ENCODE measurements at regions not wholly inside any gene's neighbourhood (a gene's known extent, or its start where the extent isn't known, plus 50 kb on each side); places are given as distances from the start of the nearest gene placed in this dataset.

DNA sequence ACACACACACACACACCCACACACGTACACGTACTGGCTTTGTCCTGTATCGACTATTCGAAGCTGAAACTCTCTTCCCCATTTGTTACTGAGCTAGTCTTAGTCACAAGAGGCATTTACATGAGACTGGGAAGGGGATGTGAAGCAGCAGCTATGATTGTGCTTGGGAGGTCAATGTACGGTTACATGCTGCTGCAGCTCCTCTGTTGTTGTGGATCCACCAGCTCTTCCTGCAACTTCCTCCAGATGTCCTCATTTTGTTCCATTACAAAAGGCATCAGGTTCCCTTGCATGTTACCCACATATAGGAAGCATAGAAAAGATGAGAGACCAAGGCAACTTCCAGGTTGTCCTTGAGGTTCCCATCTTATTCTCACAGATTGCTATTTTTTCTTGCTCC lies 612.4 kb upstream of the IMPG1 start:
- no peak for DNase-seq
- in situ Hi-C loops (cut with HindIII; ENCODE audit: low pct_ligation_motif_present, low pct_unique_long_range_greater_than_20kb, low sequenced_read_pairs): no loop called here

DNA sequence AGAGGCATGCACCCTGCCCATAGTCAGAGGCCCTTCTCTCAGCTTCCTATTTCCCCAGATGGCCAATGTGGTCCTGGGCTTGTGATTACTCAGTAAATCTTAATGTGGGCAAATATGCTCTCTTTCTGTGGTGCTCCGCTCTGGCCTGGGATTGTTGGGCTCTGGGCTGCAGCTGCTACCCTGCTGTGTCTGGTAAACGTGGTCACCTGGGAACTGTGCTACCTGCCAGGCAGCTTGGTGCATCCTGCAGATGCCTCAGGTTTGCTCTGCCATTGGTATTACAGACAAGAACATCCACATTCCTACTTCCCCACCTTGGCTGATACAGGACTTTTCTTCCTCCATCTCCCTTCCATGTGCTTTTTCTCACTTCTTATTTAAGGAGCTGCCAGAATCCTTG lies 611.5 kb upstream of the IMPG1 start:
- DNase-seq: no peak
- in situ Hi-C loops (cut with HindIII; ENCODE audit: low pct_ligation_motif_present, low pct_unique_long_range_greater_than_20kb, low sequenced_read_pairs): no loop called here

DNA sequence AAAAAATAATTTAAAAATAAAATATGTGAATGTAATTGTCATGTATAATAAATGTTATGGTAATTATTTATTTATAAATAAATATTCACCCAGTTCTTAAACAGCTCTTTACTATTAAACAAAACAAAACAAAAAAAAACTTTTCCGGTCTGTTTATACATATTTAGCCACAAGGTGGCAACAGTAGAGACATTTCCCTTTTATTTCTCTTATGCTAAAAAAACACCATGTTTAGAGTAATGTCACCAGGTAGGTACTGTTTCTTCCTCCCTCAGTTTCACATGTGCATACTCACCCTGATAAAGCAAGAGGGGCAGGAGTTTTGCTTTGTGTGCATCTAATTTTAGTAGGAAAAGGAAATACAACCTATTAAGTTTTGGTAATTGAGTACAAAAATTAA lies 610.4 kb upstream of the IMPG1 start:
- DNase-seq: peak; percentile 25
- in situ Hi-C loops (cut with HindIII; ENCODE audit: low pct_ligation_motif_present, low pct_unique_long_range_greater_than_20kb, low sequenced_read_pairs): no loop called here

DNA sequence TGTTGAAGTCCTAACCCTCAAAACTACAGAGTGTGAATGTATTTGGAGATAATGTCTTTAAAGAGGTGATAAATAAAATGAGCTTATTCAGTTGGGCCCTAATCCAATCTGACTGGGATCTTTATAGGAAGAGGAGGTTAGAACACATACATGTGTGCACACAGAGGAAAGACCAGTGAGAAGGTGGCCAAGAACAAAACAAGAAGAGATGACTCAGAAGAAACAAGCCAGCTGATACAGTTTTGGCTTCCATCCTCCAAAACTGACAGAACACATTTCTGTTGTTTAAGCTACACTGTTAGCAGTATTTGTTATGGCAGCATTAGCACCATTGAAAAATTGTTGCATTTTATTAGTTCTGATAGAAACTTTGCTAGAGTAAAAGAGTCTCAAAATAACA lies 609.3 kb upstream of the IMPG1 start:
- DNase-seq: no peak
- in situ Hi-C loops (cut with HindIII; ENCODE audit: low pct_ligation_motif_present, low pct_unique_long_range_greater_than_20kb, low sequenced_read_pairs): no loop called here

DNA sequence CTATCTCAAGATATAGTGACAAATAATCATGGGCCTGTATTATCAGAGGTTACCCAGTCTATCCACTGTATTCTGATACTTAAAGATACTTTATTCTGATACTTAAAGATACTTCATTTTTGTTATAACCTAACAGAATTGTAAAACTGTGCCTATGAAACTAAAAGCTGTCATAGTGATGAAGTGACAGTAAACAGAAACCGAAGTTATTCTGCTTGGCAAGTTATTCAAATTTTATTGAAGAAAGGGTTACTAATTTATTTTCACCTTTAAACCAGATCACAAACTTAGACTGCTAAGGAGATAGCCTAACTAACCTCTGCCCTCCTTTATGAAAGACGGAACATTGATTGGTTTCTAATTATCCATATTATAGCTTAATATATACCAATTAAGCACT lies 604.6 kb upstream of the IMPG1 start:
- in situ Hi-C loops (cut with HindIII; ENCODE audit: low pct_ligation_motif_present, low pct_unique_long_range_greater_than_20kb, low sequenced_read_pairs): no loop called here
- no peak for DNase-seq

DNA sequence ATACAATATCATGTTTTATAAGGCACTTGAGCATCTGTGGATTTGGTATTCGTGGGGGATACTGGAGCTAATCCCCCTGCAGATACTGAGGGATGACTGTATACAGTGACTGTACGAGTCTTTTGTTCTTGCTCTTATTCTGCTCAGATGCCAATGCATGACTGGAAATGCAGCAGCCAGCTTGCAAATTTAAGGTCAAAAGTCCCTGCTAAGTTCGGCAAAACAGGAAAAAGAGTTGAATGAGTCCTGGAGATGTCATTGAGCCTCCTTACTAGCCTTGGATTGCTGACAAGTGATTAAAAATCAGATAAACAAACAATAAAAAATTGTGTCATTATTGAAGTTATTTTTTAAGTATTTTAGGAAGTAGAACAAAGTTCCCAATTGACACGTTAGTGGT lies 599.3 kb upstream of the IMPG1 start:
- in situ Hi-C loops (cut with HindIII; ENCODE audit: low pct_ligation_motif_present, low pct_unique_long_range_greater_than_20kb, low sequenced_read_pairs): no loop called here
- DNase-seq: no peak

DNA sequence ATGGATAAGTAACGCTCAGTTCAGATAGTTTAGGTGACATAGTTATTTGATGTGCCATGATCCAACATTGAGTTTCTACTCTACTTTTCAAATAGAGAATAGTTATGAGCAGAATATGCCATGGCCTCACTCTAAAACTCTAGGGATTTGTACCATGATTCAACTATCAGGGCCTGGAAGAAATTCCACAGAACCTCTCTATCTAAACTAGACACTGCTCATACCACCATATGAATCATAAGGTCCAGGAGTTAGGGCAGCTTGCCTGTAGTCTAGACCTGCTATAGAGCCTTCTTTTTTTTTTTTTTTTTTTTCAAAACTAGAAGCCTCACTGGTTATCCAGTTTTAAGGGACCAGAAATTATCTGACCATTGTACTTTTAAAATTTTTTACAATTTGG lies 571.8 kb upstream of the IMPG1 start:
- DNase-seq: no peak
- in situ Hi-C loops (cut with HindIII; ENCODE audit: low pct_ligation_motif_present, low pct_unique_long_range_greater_than_20kb, low sequenced_read_pairs): no loop called here

DNA sequence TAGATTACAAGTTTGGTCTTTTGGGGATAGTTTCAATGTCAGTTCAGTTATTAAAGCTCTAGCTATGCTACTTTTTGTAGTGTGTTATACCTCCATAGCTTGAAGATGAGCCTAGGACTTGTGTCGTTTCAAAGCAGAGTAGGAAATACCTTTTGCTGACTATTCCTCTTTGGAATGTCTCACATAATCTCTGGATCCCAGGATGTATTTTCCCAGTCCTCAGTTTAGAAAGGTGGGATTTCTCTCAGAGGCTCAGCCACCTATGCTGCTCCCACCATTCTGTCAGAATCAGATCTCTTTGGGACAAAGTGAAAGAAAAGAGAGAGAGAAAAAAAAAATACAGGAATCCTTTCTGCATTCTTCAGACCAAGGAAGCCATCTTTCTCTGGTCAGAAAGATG lies 567.5 kb upstream of the IMPG1 start:
- DNase-seq: no peak
- in situ Hi-C loops (cut with HindIII; ENCODE audit: low pct_ligation_motif_present, low pct_unique_long_range_greater_than_20kb, low sequenced_read_pairs): no loop called here

DNA sequence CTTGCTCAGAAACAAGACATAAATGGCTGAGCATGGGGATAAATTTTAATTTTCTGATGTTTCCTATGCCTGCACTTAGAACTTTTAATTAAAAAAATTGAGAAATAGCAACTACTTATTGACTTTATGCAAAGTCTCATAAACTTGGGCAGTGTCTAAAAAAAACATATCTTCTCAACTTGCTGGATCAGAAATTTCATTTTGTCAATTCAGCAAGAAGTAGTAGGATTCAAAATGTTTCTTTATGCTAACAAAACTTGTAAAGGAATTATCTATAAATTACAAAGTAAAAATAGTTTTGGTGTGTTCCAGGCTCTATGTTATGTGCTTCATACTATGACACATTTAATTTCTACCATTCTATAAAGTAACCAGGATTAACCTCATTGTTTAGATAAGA lies 562.2 kb upstream of the IMPG1 start:
- in situ Hi-C loops (cut with HindIII; ENCODE audit: low pct_ligation_motif_present, low pct_unique_long_range_greater_than_20kb, low sequenced_read_pairs): no loop called here
- no peak for DNase-seq

DNA sequence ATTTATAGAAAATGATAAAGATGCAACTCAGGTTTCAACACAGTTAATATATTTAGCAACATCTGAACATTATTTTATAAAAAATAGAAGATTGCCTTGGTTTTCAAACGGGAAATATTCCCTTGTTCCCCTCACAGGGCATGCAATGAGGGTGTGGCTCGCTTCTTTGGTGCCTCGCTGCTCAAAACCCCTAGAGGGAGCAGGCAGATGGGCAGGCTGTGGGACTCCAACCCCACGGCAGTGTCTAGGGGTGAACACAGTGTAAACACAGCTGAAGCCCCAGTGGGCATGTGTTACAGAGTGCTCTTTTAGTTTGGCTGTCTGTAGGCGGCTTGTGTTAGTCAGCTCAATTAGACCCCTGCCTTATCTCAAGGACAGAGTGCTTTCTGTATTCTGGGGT lies 560.8 kb upstream of the IMPG1 start:
- DNase-seq: no peak
- in situ Hi-C loops (cut with HindIII; ENCODE audit: low pct_ligation_motif_present, low pct_unique_long_range_greater_than_20kb, low sequenced_read_pairs): no loop called here

DNA sequence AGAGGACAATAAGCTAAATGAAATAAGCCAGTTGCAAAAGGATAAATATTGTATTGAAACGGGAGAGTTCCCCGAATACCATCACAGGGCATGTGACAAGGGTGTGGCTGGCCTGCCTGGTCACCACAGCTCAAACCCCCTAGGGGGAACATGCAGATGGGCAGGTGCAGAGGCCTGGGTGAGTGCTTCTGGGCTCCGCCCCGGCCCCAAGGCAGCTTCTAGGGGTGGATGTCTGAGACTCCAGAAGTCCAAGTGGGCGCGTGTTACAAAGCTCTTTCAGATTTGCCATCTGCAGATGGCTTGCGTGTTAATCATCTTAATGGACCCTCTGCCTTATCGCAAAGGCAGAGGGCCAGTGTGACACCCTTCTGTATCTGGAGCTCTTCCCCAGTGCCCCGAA lies 559.2 kb upstream of the IMPG1 start:
- in situ Hi-C loops (cut with HindIII; ENCODE audit: low pct_ligation_motif_present, low pct_unique_long_range_greater_than_20kb, low sequenced_read_pairs): no loop called here
- DNase-seq: no peak

DNA sequence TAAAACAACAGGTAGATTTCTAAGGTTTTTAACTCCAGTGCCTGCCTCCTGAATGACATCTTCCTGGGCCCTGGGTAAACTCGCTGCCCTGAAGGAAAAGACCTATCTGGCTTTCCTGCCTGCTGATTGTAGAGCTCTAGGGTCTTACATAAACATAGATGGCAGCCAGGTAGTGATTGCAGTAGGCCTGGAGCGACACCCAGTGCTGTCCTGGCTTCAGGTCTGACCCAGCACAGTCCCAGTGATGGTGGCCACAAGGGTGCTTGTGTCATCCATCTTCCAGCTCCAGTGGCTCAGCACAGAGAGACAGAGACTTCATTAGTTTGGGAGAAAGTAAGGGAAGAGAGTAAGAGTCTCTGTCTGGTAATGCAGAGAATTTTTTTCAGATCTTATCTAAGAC lies 542.9 kb upstream of the IMPG1 start:
- DNase-seq: no peak
- in situ Hi-C loops (cut with HindIII; ENCODE audit: low pct_ligation_motif_present, low pct_unique_long_range_greater_than_20kb, low sequenced_read_pairs): no loop called here

DNA sequence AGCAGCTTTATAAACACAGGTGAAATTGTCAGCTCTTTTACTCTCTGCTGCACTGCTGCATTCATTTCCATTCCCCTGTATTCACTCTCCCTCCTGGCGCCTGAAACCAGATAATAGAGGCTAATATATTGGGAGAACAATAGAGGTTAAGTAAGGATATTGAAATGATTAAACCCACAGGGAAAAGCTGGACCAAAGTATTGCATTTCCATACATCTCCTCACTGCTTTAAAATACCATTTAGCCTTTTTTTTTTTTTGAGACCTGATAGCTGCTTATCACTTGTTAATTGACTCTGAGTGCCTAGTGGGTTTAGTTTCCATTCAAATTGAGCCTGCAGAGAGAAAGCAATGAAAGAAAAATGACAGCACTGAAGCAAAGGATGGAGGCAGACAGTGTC lies 540.5 kb upstream of the IMPG1 start:
- no peak for DNase-seq
- in situ Hi-C loops (cut with HindIII; ENCODE audit: low pct_ligation_motif_present, low pct_unique_long_range_greater_than_20kb, low sequenced_read_pairs): no loop called here

DNA sequence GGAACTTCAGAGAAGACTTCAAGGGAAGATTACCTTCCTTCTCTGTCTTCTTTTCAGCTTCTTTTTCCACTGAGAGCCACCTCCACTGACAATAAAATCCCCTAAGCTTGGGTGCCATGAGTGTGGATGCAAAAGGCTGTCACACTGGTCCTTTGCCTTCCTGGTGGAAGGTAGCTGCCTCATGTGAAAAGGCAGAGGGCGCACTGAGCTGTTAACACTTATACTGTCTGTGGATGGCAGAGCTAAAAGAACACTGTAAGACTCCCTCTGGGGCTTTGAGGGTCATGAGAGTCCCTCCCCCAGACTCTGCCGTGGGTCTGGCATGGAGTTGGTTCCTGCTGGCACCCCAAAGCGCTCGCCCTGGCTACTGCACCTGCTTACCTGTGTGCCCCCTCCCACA lies 536.7 kb upstream of the IMPG1 start:
- DNase-seq: no peak
- in situ Hi-C loops (cut with HindIII; ENCODE audit: low pct_ligation_motif_present, low pct_unique_long_range_greater_than_20kb, low sequenced_read_pairs): no loop called here

DNA sequence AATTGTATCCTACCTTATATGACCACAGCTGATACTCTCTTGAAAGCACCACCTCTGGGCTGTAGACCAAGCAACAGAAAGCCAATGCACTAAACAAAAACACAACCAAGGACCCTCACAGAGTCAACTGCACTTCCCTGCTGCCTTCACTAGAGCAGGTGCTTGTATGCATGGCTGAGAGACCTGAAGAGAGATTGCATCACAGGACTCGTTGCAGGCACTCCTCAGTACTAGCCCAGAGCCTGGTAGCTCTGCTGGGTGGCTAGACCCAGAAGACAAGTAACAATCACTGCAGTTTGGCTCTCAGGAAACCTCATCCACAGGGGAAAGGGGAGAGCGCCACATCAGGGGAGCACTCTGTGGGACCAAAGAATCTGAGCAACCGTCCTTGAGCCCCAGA lies 521.6 kb upstream of the IMPG1 start:
- in situ Hi-C loops (cut with HindIII; ENCODE audit: low pct_ligation_motif_present, low pct_unique_long_range_greater_than_20kb, low sequenced_read_pairs): no loop called here

DNA sequence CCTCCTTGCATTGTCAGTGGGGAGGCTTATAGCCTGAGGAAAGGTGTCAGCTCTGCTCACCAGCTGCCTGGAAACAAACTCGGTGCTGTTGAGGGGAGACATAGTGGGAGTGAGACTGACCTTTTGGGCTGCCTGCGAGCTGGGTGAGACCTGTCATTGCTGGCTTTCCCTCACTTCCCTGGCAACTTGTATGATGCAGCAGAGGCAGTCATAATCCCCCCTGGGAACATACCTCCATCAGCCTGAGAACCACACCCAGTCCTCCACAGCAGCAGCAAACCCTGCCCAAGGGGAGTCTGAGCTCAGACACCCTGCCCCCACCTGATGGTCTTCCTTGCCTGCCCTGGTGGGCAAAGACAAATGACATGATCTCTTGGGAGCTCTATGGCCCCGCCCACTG lies 521.2 kb upstream of the IMPG1 start:
- no peak for DNase-seq
- in situ Hi-C loops (cut with HindIII; ENCODE audit: low pct_ligation_motif_present, low pct_unique_long_range_greater_than_20kb, low sequenced_read_pairs): no loop called here

More for the DNA sequence above, 521.6 kb upstream of the IMPG1 start:
- DNase-seq: no peak

DNA sequence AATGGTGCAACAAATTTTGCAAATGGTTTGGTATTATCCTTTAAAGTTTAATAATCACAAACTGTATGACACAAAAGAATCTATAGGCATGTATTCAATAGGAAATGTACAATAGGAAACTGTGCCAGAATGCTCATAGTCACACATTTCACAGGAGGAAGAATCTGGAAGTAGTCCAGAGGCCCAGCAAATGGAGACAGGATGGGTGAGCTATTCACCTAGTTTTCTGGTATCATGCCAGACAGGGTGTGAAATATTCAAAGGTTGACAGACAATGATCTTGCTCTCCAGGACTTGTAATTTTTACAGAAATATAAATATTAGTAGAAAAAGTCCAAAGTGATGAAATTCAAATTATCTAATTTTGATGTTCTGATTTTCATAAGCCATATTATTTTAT lies 520.1 kb upstream of the IMPG1 start:
- DNase-seq: no peak
- in situ Hi-C loops (cut with HindIII; ENCODE audit: low pct_ligation_motif_present, low pct_unique_long_range_greater_than_20kb, low sequenced_read_pairs): no loop called here

DNA sequence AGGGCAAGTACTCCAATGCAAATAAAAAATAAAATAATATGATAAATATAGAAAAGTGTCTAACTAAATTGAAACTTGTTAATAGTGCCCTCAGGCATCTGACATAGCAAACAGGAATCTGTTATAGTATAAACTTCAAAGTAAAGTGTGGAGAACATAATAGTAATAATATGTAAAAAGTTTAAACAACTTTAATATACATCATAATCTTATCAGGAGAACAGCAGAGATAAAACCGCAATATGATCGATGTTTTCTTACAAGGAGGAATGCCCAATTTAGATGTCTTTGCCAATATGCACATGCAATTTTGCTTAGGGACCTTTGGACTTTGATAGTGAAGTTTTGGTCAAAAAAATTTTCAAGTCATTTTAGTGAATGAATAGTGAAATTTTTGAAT lies 514.8 kb upstream of the IMPG1 start:
- in situ Hi-C loops (cut with HindIII; ENCODE audit: low pct_ligation_motif_present, low pct_unique_long_range_greater_than_20kb, low sequenced_read_pairs): no loop called here
- DNase-seq: no peak

DNA sequence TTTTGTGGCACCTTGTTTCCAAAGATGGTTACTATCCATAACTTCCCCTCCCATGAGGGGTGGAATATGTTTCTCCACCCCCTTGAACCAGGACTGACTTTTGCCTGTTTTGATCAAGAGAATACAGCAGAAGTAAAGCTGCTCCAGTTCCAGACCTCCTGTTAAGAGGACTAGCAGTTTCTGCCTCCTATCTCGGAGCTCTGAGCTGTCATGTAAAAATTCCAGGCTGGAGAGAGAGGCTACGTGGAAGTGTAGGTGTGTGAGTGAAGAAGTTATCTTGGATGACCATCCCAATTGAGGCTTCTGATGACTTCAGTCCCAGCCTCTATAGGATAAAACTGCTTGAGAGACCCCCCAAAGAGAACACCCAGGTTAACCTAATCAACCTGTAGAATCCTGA lies 511.7 kb upstream of the IMPG1 start:
- in situ Hi-C loops (cut with HindIII; ENCODE audit: low pct_ligation_motif_present, low pct_unique_long_range_greater_than_20kb, low sequenced_read_pairs): no loop called here
- no peak for DNase-seq

DNA sequence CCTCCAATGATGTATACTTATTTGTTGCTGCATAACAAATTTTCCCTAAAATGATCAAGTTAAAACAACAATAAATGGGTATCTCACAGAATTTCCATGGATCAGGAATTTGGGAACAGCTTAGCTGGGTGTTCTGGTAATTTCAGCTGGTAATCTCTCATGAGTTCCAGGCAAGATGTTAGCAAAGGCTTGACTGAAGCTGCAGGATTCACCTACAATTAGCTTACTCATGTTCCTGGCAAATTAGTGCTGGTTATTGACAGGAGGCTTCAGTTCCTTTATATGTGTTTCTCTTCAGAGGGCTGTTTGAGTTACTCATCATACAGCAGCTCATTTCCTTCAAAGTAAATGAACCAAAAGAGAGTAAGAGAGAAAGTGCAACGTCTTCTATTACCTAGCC lies 506.3 kb upstream of the IMPG1 start:
- in situ Hi-C loops (cut with HindIII; ENCODE audit: low pct_ligation_motif_present, low pct_unique_long_range_greater_than_20kb, low sequenced_read_pairs): no loop called here
- no peak for DNase-seq

DNA sequence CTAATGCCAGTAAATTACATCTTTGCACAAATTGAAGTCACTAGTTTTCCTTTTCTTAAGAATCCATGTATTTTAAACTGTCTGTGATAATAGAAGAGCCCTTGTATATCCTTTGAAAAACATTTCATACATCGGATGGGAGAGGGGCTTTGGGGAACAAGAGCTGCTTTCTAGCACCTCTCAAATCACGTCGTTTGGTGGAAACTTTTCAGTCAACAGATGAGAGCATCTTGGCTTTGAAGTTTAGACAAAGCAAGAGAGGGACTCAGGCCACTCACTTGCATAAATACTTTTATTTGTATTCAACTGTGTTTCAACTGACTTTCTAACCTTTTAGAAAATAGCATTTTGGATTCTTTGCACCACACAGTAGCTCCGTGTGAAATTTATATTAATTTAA lies 502.3 kb upstream of the IMPG1 start:
- in situ Hi-C loops (cut with HindIII; ENCODE audit: low pct_ligation_motif_present, low pct_unique_long_range_greater_than_20kb, low sequenced_read_pairs): no loop called here
- DNase-seq: no peak

DNA sequence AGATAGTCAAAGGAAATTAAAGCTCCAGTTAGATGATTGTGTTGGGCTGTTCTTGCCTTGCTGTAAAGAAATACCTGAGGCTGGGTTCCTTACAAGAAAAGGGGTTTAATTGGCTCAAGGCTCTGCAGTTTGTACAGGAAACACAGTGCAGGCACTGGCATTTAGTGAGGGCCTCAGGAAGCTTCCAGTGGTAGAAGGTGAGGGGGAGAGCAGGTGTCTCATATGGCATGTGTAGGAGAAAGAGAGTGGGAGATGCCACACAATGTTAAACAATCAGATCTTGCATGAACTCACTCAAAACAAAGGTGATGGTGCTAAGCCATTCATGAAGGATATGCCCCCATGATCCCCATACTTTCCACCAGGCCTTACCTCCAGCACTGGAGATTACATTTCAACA lies 493.5 kb upstream of the IMPG1 start:
- in situ Hi-C loops (cut with HindIII; ENCODE audit: low pct_ligation_motif_present, low pct_unique_long_range_greater_than_20kb, low sequenced_read_pairs): no loop called here
- no peak for DNase-seq
